T-cell (primary cell): ENCODE measurements at regions not wholly inside any gene's neighbourhood (a gene's known extent, or its start where the extent isn't known, plus 50 kb on each side); places are given as distances from the start of the nearest gene placed in this dataset.

Experiments
- ATAC-seq, 4 experiments: fragments of 200-7000 bp in 3 of 4; fragments of 150-1000 bp in 1 of 4; cut with Tn5 transposase; replicated peaks in 1 of 4; 1 replicate in 3 of 4; 2 replicates in 1 of 4; pipeline ENCODE4 v1.10.0; 2021; ENCODE audit warnings: moderate library complexity in 3 of 4, mild to moderate bottlenecking in 2 of 4, moderate number of reproducible peaks in 1 of 4
- CTCF ChIA-PET, 2 donors: fragments of 300-600 bp; sonication (Branson Sonifier 250); formaldehyde crosslinking; loops; one replicate each; lab custom pipeline; 2022; ENCODE audit warnings: antibody characterized with exemption in 2 of 2; lab: Charles Lee
- POLR2A ChIA-PET, 2 donors: fragments of 300-600 bp; sonication (Branson Sonifier 250); formaldehyde crosslinking; loops; one replicate each; lab custom pipeline; 2022; ENCODE audit warnings: antibody characterized with exemption in 2 of 2; lab: Charles Lee
- DNase-seq, 35 experiments: peaks; one replicate each; pipeline versions ENCODE4 v3.0.0 to v3.0.0-alpha.2; 2013 to 2023
- H3K27ac ChIP-seq: one replicate; pipeline ENCODE4 v1.5.1; 2013; ENCODE audit warnings: low read length
- H3K27me3 ChIP-seq, 2 experiments: replicated peaks in 1 of 2; 1 replicate in 1 of 2; 2 replicates in 1 of 2; pipeline versions ENCODE4 v1.6.1 to v1.7.0; 2013; ENCODE audit warnings: low read length in 1 of 2, mixed read lengths in 1 of 2; ENCODE audit not compliant: control insufficient read depth in 2 of 2, insufficient read depth in 2 of 2; ENCODE audit errors: extremely low read depth in 1 of 2
- H3K36me3 ChIP-seq, 2 donors: 1 replicate in 1 of 2; 2 replicates in 1 of 2; pipeline versions ENCODE4 v1.6.1 to v1.7.0; 2013; ENCODE audit warnings: low read length in 1 of 2; ENCODE audit not compliant: control insufficient read depth in 2 of 2, insufficient read depth in 1 of 2; ENCODE audit errors: extremely low read depth in 1 of 2
- H3K4me1 ChIP-seq, 2 experiments: 1 replicate in 1 of 2; 2 replicates in 1 of 2; pipeline versions ENCODE4 v1.6.1 to v1.7.0; 2013; ENCODE audit warnings: low read length in 2 of 2, mixed read lengths in 1 of 2; ENCODE audit not compliant: insufficient read depth in 2 of 2, control insufficient read depth in 1 of 2; ENCODE audit errors: extremely low read depth in 1 of 2
- H3K4me3 ChIP-seq, 2 donors: 1 replicate in 1 of 2; 2 replicates in 1 of 2; pipeline versions ENCODE4 v1.5.1 to v1.7.0; 2013; ENCODE audit warnings: mild to moderate bottlenecking in 2 of 2, low read length in 1 of 2, moderate library complexity in 1 of 2; ENCODE audit not compliant: control insufficient read depth in 1 of 2; ENCODE audit errors: extremely low read depth in 1 of 2
- H3K9me3 ChIP-seq: 2 replicates; pipeline ENCODE4 v1.7.0; 2013
- H3K27ac Mint-ChIP-seq, 2 donors: one replicate each; pipeline ENCODE4 v1.8.0; 2020 to 2021; ENCODE audit warnings: mild to moderate bottlenecking in 2 of 2, mixed read lengths in 2 of 2
- H3K27me3 Mint-ChIP-seq, 2 donors: one replicate each; pipeline ENCODE4 v1.8.0; 2021 to 2022; ENCODE audit warnings: mixed read lengths in 2 of 2
- H3K36me3 Mint-ChIP-seq: one replicate; pipeline ENCODE4 v1.8.0; 2021; ENCODE audit warnings: mixed read lengths
- H3K4me1 Mint-ChIP-seq, 3 donors: one replicate each; pipeline ENCODE4 v1.8.0; 2020 to 2022; ENCODE audit warnings: mixed read lengths in 3 of 3, mild to moderate bottlenecking in 1 of 3
- H3K4me3 Mint-ChIP-seq, 3 donors: one replicate each; pipeline ENCODE4 v1.8.0; 2020 to 2022; ENCODE audit warnings: mild to moderate bottlenecking in 3 of 3, mixed read lengths in 3 of 3, moderate library complexity in 3 of 3
- H3K9me3 Mint-ChIP-seq, 3 donors: one replicate each; pipeline ENCODE4 v1.8.0; 2020 to 2022; ENCODE audit warnings: mixed read lengths in 3 of 3
- WGBS: methylation state at CpG from one replicate; pipeline ENCODE4 v1.1.5; 2013; ENCODE audit warnings: missing lambda C conversion rate; ENCODE audit not compliant: insufficient coverage; 5-methylcytosine and 5-hydroxymethylcytosine counted together

GRCh38 chr2:60127191-60127590, 426.3 kb downstream of the BCL11A start:
- no peak for DNase-seq
- Histone ChIP-seq H3K27me3 (no peaks in the 10 kb centered on the region), H3K4me3 (no peak overlapping the region), H3K4me1 (no peaks in the 10 kb centered on the region), H3K36me3 (no peaks in the 10 kb centered on the region), H3K9me3 (no peaks in the 10 kb centered on the region), H3K27ac (no peak overlapping the region)
- H3K36me3 Mint-ChIP-seq = no peaks in the 10 kb centered on the region
- ChIA-PET POLR2A (no interaction called here), CTCF (no interaction called here)
- no peak overlapping the region for H3K27ac Mint-ChIP-seq
- no peak for ATAC-seq
- no peaks in the 10 kb centered on the region for H3K4me1 Mint-ChIP-seq
- no CpG with 5 or more reads among the region's 2 CpGs for WGBS
- H3K9me3 Mint-ChIP-seq = peaks cover 0 to 8% (median 7%) of the 10 kb centered on the region in 3 donors
- no peaks in the 10 kb centered on the region for H3K27me3 Mint-ChIP-seq
- no peak overlapping the region for H3K4me3 Mint-ChIP-seq

DNA sequence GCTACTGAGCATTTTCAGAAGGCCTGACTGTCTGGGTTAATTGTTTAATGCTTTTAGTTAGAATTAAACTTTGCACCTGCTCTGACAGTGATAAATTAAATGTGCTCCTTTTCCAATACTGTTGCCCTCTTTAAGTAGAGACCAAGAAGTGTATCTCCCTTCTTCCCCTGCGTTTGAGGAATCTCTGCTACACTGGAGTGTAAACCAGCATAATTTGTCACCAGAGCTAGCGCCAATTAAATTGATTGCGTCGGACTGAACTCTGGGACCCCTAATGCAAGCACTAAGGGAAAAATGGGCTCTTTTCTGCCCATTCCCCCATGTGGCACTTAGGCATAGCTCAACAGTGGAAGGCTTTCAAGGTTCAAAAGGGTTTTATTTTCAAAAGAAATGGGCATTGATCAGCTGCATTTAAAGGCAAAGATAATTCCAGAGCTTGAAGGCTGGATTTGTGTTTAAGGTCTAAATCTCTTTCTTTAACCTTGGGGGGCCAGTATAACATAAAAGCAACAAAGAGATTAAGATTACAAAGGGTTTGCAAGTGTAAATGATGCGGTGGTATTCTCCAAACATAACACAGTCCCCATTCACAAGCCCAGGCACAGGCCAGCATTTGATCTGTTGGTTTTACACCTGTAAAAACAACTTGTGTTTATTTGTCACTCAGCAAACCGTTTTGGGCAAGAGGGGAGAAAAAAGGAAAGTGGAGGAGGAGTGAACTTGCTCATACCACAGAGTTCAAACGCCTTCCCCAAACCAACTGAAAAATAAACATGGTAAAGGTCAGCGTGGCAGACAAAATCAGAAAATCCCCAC, 427.6 kb downstream of the BCL11A start:
- ChIA-PET POLR2A (no interaction called here), CTCF (no interaction called here)
- Histone ChIP-seq H3K4me1 (no peaks in the 10 kb centered on the region), H3K9me3 (no peaks in the 10 kb centered on the region), H3K36me3 (no peaks in the 10 kb centered on the region), H3K27ac (no peak overlapping the region), H3K27me3 (no peaks in the 10 kb centered on the region), H3K4me3 (no peak overlapping the region)
- Mint-ChIP-seq H3K27me3 (peaks cover 0 to 4% of the 10 kb centered on the region in 2 donors), H3K4me1 (no peaks in the 10 kb centered on the region), H3K9me3 (peaks cover 0 to 2% (median 0%) of the 10 kb centered on the region in 3 donors), H3K36me3 (no peaks in the 10 kb centered on the region), H3K27ac (no peak overlapping the region), H3K4me3 (no peak overlapping the region)
- no peak for ATAC-seq
- WGBS = 29% methylated on average over 1 of the region's 8 CpGs
- no peak for DNase-seq

- Histone ChIP-seq H3K4me3 (no peak overlapping the region), H3K9me3 (no peaks in the 10 kb centered on the region), H3K4me1 (no peaks in the 10 kb centered on the region), H3K27me3 (no peaks in the 10 kb centered on the region), H3K27ac (no peak overlapping the region), H3K36me3 (no peaks in the 10 kb centered on the region)
- Mint-ChIP-seq H3K27me3 (peaks cover 0 to 11% of the 10 kb centered on the region in 2 donors), H3K9me3 (peaks cover 0 to 10% (median 0%) of the 10 kb centered on the region in 3 donors), H3K4me3 (no peak overlapping the region), H3K36me3 (no peaks in the 10 kb centered on the region), H3K27ac (no peak overlapping the region), H3K4me1 (no peaks in the 10 kb centered on the region)
- CTCF ChIA-PET = no interaction called here
- no CpG with 5 or more reads among the region's 2 CpGs for WGBS
- POLR2A ChIA-PET = no interaction called here
- ATAC-seq (no peak), DNase-seq (no peak)
Observed at GRCh38 chr2:60119778-60120177, 433.7 kb downstream of the BCL11A start.

DNA sequence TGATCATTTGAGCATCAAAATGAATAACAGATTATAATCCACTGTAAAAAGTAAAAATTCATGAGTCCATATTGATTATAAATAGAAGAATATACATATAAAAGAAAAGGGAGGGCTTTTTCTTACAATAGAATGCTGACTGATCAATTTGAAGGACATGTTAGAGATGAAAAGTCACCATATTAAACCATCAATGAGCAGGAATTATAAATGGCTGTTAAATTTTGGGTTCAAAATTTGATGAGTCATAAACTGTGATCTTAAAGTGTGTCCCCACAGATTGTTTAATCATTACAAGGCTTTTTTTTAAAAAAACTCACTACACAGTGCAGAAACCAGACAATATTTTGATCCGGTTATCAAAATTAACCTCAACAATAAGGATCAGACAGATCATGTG, 434.5 kb downstream of the BCL11A start:
- Histone ChIP-seq H3K36me3 (no peaks in the 10 kb centered on the region), H3K9me3 (no peaks in the 10 kb centered on the region), H3K4me1 (no peaks in the 10 kb centered on the region), H3K4me3 (no peak overlapping the region), H3K27ac (no peak overlapping the region), H3K27me3 (no peaks in the 10 kb centered on the region)
- Mint-ChIP-seq H3K4me3 (no peak overlapping the region), H3K4me1 (no peaks in the 10 kb centered on the region), H3K27me3 (peaks cover 0 to 11% of the 10 kb centered on the region in 2 donors), H3K36me3 (no peaks in the 10 kb centered on the region), H3K9me3 (peaks cover 0 to 10% (median 0%) of the 10 kb centered on the region in 3 donors), H3K27ac (no peak overlapping the region)
- ATAC-seq (no peak), DNase-seq (no peak)
- ChIA-PET POLR2A (no interaction called here), CTCF (no interaction called here)
- WGBS = no CpG with 5 or more reads among the region's 1 CpG

DNA sequence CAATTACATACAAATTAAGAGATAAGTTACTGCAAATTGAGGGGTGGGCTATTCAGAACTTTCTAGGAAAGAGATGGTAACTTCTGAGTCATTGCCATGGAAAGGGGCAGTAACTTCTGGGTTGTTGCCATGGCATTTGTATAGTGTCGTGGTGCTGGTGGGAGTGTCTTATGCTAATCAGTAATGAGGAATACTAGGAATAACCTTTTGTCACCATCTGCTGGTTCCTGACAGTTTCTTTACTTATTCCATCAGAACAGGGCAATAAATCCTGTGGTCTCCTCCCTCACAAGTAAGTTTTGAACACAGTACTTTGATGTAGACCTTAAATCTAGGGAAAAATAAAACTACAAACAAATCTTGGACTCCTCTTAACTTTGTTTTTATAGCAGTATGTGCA, 435.4 kb downstream of the BCL11A start:
- H3K27ac Mint-ChIP-seq = no peak overlapping the region
- H3K27me3 ChIP-seq = no peaks in the 10 kb centered on the region
- no peaks in the 10 kb centered on the region for H3K36me3 ChIP-seq
- no peak overlapping the region for H3K4me3 ChIP-seq
- no peak overlapping the region for H3K4me3 Mint-ChIP-seq
- no peaks in the 10 kb centered on the region for H3K36me3 Mint-ChIP-seq
- CTCF ChIA-PET = no interaction called here
- ATAC-seq (no peak), DNase-seq (no peak)
- no peak overlapping the region for H3K27ac ChIP-seq
- peaks cover 0 to 11% of the 10 kb centered on the region in 2 donors for H3K27me3 Mint-ChIP-seq
- H3K9me3 Mint-ChIP-seq = peaks cover 0 to 10% (median 0%) of the 10 kb centered on the region in 3 donors
- H3K9me3 ChIP-seq = peaks cover 1% of the 10 kb centered on the region
- H3K4me1 ChIP-seq = no peaks in the 10 kb centered on the region
- WGBS = no CpG with 5 or more reads among the region's 1 CpG
- H3K4me1 Mint-ChIP-seq = no peaks in the 10 kb centered on the region
- POLR2A ChIA-PET = no interaction called here

DNA sequence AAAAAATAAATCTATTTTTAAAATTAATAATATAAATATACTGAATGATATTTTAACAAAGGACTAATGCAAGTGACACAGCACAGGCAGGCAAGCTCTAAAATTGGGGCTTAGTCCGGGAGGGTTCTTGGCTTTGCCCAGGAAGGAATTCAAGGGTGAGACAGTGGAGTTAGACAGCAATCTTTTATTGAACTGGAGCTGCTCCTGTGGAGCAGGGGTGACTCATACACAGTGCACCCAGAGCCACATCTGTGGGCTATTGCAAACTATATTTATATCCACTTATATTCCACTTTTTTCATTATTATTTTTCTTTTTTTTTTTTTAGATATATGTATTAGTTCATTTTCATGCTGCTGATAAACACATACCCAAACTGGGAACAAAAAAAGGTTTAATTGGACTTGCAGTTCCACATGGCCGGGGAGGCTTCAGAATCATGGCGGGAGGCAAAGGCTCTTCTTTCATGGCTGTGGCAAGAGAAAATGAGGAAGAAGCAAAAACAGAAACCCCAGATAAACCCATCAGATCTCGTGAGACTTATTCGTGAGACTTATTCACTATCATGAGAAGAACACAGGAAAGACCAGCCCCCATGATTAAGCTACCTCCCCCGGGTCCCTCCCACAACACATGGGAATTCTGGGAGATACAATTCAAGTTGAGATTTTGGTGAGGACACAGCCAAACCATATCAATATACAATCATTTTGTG, 437.1 kb downstream of the BCL11A start:
- DNase-seq (no peak), ATAC-seq (no peak)
- no peaks in the 10 kb centered on the region for H3K36me3 Mint-ChIP-seq
- WGBS = 73% methylated on average over 2 of the region's 6 CpGs
- CTCF ChIA-PET = no interaction called here
- H3K4me3 Mint-ChIP-seq = no peak overlapping the region
- H3K4me1 ChIP-seq = no peaks in the 10 kb centered on the region
- no peak overlapping the region for H3K27ac Mint-ChIP-seq
- H3K9me3 Mint-ChIP-seq = peaks cover 0 to 10% (median 0%) of the 10 kb centered on the region in 3 donors
- H3K4me3 ChIP-seq = no peak overlapping the region
- H3K4me1 Mint-ChIP-seq = no peaks in the 10 kb centered on the region
- no peaks in the 10 kb centered on the region for H3K27me3 ChIP-seq
- no peak overlapping the region for H3K27ac ChIP-seq
- POLR2A ChIA-PET = interaction anchor here in 1 of 2 donors (0.6 kb wide), 1 partner anchor 25 kb away, joined by 3 read pairs; no protein-coding TSS in a partner anchor
- no peaks in the 10 kb centered on the region for H3K36me3 ChIP-seq
- peaks cover 2% of the 10 kb centered on the region for H3K9me3 ChIP-seq
- peaks cover 0 to 11% of the 10 kb centered on the region in 2 donors for H3K27me3 Mint-ChIP-seq
